RWPE2 (cell line): ENCODE measurements at regions not wholly inside any gene's neighbourhood (a gene's known extent, or its start where the extent isn't known, plus 50 kb on each side); places are given as distances from the start of the nearest gene placed in this dataset.

Source experiments
- ATAC-seq: fragments of 200-7000 bp; cut with Tn5 transposase; 3 replicates; pipeline ENCODE4 v1.9.1; 2021; ENCODE audit warnings: low read depth
- DNase-seq: peaks from one replicate; pipeline ENCODE4 v3.0.0-alpha.2; 2020; ENCODE audit warnings: low spot score
- H3K27ac ChIP-seq: fragments of 450-650 bp; 2 replicates; pipeline ENCODE4 v1.5.1; 2017; ENCODE audit warnings: mild to moderate bottlenecking; ENCODE audit not compliant: poor library complexity, severe bottlenecking
- H3K27me3 ChIP-seq: fragments of 250-450 bp; sonication (Bioruptor Pico); 2 replicates; pipeline ENCODE4 v1.5.1; 2021; ENCODE audit warnings: mild to moderate bottlenecking, moderate library complexity; ENCODE audit not compliant: insufficient read depth, poor library complexity, severe bottlenecking
- H3K36me3 ChIP-seq: fragments of 250-450 bp; sonication (Bioruptor Pico); 2 replicates; pipeline ENCODE4 v1.5.1; 2020; ENCODE audit warnings: low read depth, mild to moderate bottlenecking, moderate library complexity
- H3K4me1 ChIP-seq: fragments of 250-450 bp; sonication (Bioruptor Pico); 2 replicates; pipeline ENCODE4 v1.5.1; 2021; ENCODE audit warnings: mild to moderate bottlenecking, moderate library complexity; ENCODE audit not compliant: insufficient read depth, poor library complexity, severe bottlenecking
- H3K4me3 ChIP-seq: fragments of 250-450 bp; sonication (Bioruptor Pico); 2 replicates; pipeline ENCODE4 v1.5.1; 2021; ENCODE audit warnings: mild to moderate bottlenecking, moderate library complexity; ENCODE audit not compliant: severe bottlenecking
- H3K9me3 ChIP-seq: fragments of 250-450 bp; sonication (Bioruptor Pico); 2 replicates; pipeline ENCODE4 v1.5.1; 2021; ENCODE audit warnings: mild to moderate bottlenecking, moderate library complexity; ENCODE audit not compliant: severe bottlenecking
- TF ChIP-seq, protein P1 (sequence below): fragments of 450-650 bp; IDR thresholded peaks from one replicate; pipeline ENCODE4 v1.5.1; 2017; ENCODE audit warnings: mild to moderate bottlenecking, moderate library complexity; ENCODE audit not compliant: poor library complexity, severe bottlenecking

GRCh38 chr4:23220911-23221310 lies 528.2 kb downstream of the GBA3 start:
- Histone ChIP-seq H3K4me3 (no peak overlapping the region), H3K27me3 (no peaks in the 10 kb centered on the region), H3K36me3 (no peaks in the 10 kb centered on the region), H3K9me3 (no peaks in the 10 kb centered on the region), H3K27ac (no peak overlapping the region), H3K4me1 (no peaks in the 10 kb centered on the region)
- no peak for ATAC-seq
- DNase-seq = no peak
- TF ChIP-seq, protein P1, sequence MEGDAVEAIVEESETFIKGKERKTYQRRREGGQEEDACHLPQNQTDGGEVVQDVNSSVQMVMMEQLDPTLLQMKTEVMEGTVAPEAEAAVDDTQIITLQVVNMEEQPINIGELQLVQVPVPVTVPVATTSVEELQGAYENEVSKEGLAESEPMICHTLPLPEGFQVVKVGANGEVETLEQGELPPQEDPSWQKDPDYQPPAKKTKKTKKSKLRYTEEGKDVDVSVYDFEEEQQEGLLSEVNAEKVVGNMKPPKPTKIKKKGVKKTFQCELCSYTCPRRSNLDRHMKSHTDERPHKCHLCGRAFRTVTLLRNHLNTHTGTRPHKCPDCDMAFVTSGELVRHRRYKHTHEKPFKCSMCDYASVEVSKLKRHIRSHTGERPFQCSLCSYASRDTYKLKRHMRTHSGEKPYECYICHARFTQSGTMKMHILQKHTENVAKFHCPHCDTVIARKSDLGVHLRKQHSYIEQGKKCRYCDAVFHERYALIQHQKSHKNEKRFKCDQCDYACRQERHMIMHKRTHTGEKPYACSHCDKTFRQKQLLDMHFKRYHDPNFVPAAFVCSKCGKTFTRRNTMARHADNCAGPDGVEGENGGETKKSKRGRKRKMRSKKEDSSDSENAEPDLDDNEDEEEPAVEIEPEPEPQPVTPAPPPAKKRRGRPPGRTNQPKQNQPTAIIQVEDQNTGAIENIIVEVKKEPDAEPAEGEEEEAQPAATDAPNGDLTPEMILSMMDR = no peak

- H3K36me3 ChIP-seq = no peaks in the 10 kb centered on the region
- no peak overlapping the region for H3K4me3 ChIP-seq
Observed at GRCh38 chr4:23219779-23220408, 527.2 kb downstream of the GBA3 start.

DNA sequence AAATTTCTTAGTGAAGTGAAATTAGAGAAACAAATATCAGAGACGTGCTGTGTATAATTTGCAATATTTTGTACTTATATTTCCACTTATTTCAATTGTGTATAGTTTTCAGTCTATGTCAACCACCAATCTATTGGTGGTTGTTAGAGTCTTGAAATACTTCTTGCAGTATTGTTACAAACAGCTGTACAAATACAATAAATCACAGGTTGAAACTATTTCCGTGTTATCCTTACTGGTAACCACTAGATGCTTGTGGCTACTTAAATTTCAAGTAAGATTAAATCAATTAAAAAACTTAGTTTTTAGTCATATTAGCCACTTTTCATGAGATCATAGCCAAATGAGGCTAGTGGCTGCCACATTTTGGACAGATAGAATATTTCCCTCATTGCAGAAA lies 520.5 kb downstream of the GBA3 start:
- TF ChIP-seq, protein P1 = no peak
- Histone ChIP-seq H3K27ac (no peak overlapping the region), H3K36me3 (no peaks in the 10 kb centered on the region), H3K4me1 (no peaks in the 10 kb centered on the region), H3K4me3 (no peak overlapping the region), H3K27me3 (no peaks in the 10 kb centered on the region), H3K9me3 (no peaks in the 10 kb centered on the region)
- DNase-seq (no peak), ATAC-seq (no peak)

More at GRCh38 chr4:23219779-23220408, 527.2 kb downstream of the GBA3 start:
- H3K9me3 ChIP-seq = no peaks in the 10 kb centered on the region
- ATAC-seq (no peak), DNase-seq (no peak)
- no peak overlapping the region for H3K27ac ChIP-seq
- no peaks in the 10 kb centered on the region for H3K4me1 ChIP-seq
- TF ChIP-seq, protein P1 = no peak
- H3K27me3 ChIP-seq = no peaks in the 10 kb centered on the region

DNA sequence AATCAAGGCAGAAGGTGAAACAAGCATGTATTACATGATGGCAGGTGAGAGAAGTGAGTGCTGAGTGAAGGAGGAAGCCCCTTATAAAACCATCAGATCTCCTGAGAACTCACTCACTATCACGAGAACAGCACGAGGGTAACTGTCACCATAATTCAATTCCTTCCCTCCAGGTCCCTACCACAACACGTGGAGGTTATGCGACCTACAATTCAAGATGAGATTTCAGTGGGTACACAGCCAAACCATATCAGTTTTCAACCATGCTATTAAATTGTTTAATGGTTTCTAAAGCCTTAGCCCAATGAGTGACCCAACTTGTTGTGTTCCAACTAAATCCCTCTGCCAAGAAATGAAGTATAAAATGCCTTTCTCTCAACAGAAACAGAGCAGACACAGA lies 519.8 kb downstream of the GBA3 start:
- no peak overlapping the region for H3K27ac ChIP-seq
- ATAC-seq (no peak), DNase-seq (no peak)
- H3K9me3 ChIP-seq = no peaks in the 10 kb centered on the region
- TF ChIP-seq, protein P1 = no peak
- H3K36me3 ChIP-seq = no peaks in the 10 kb centered on the region
- H3K4me1 ChIP-seq = no peaks in the 10 kb centered on the region
- no peak overlapping the region for H3K4me3 ChIP-seq
- H3K27me3 ChIP-seq = no peaks in the 10 kb centered on the region

DNA sequence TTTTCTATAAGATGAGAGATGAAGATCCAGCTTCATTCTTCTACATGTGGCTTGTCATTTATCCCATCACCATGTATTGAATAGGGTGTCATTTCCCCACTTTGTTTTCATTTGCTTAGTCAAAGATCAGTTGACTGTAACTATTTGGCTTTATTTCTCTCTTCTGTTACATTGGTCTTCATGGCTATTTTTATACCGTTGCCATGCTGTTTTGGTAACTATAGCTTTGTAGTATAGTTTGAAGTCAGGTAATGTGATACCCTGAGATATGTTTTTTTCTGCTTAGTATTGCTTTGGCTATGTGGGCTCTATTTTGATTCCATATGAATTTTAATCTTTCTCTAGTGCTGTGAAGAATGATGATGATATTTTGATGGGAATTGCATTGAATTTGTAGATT lies 514.3 kb downstream of the GBA3 start:
- Histone ChIP-seq H3K36me3 (no peaks in the 10 kb centered on the region), H3K27ac (no peak overlapping the region), H3K4me3 (no peak overlapping the region), H3K9me3 (no peaks in the 10 kb centered on the region), H3K27me3 (no peaks in the 10 kb centered on the region), H3K4me1 (no peaks in the 10 kb centered on the region)
- ATAC-seq = no peak
- no peak for DNase-seq
- TF ChIP-seq, protein P1 = no peak
